ENCODE measurements at regions not wholly inside any gene's neighbourhood (a gene's known extent, or its start where the extent isn't known, plus 50 kb on each side); places are given as distances from the start of the nearest gene placed in this dataset.

- no peak for TF ChIP-seq BACH1 (IDR thresholded peaks at IDR 0.05; ENCODE audit: low read length)
- no peak for TF ChIP-seq RAD21 (IDR thresholded peaks at IDR 0.05 in 1 of 2, conservative IDR thresholded peaks at IDR 0.05 in 1 of 2; ENCODE audit: low read depth in 2 of 2, low read length in 2 of 2)
- TF ChIP-seq RNF2 (IDR thresholded peaks at IDR 0.05; ENCODE audit: borderline replicate concordance, low read depth, low read length, missing control alignments, poor library complexity, severe bottlenecking) = no peak
- H2BK15ac ChIP-seq (ENCODE audit: low read length) = no peak overlapping the region
- no peak overlapping the region for H2BK12ac ChIP-seq (ENCODE audit: low read depth, low read length)
- no peak overlapping the region for H3K23ac ChIP-seq (ENCODE audit: insufficient read length)
- peaks cover 0 to 2% of the 10 kb centered on the region in 2 experiments for H4K20me1 ChIP-seq (replicated peaks in 1 of 2; ENCODE audit: control insufficient read depth in 1 of 2, insufficient read depth in 2 of 2, low read length in 2 of 2)
- H3K79me1 ChIP-seq (ENCODE audit: low read depth, low read length) = no peaks in the 10 kb centered on the region
- ChIA-PET POLR2A (ENCODE audit: partially characterized antibody) (no interaction called here), CTCF (ENCODE audit: partially characterized antibody) (interaction anchor here (1.1 kb wide), 1 partner anchor 25 kb away, joined by 3 read pairs; no protein-coding TSS in a partner anchor)
- H3K18ac ChIP-seq (ENCODE audit: extremely low read depth, low read length) = no peak overlapping the region
- H3K4me1 ChIP-seq (replicated peaks in 1 of 4; ENCODE audit: control insufficient read depth in 3 of 4, insufficient read depth in 4 of 4, low read length in 3 of 4) = no peaks in the 10 kb centered on the region
- 100% methylated on average over 1 of the region's 1 CpG; no CpG with 5 or more reads in 1 of the 2 experiments for WGBS, 2 experiments (ENCODE audit: extremely low coverage in 1 of 2, insufficient coverage in 1 of 2, insufficient read length in 1 of 2, insufficient replicate concordance in 2 of 2, low coverage in 1 of 2, low lambda C conversion rate in 2 of 2, missing lambda C conversion rate in 1 of 2)
- DNase-seq (ENCODE audit: low read depth in 1 of 2, low spot score in 2 of 2) (no peak), FAIRE-seq (no peak)
- H2AK5ac ChIP-seq (ENCODE audit: low read depth, low read length) = no peak overlapping the region
- H2BK20ac ChIP-seq (ENCODE audit: low read length) = no peak overlapping the region
- no peak overlapping the region for H3K27ac ChIP-seq (ENCODE audit: low read depth, low read length)
- no peak overlapping the region for H2BK120ac ChIP-seq (replicated peaks; ENCODE audit: low read depth, low read length)
- no peak overlapping the region for H3K4ac ChIP-seq (replicated peaks; ENCODE audit: insufficient read length, low read depth, low read length)
- no peak overlapping the region for H3K4me3 ChIP-seq (ENCODE audit: extremely low read depth in 1 of 4, insufficient read depth in 2 of 4, low read depth in 3 of 4, low read length in 4 of 4)
- no peaks in the 10 kb centered on the region for H3K23me2 ChIP-seq (ENCODE audit: low read depth, low read length)
- no peak overlapping the region for H3K9ac ChIP-seq (replicated peaks in 1 of 4; ENCODE audit: extremely low read depth in 1 of 4, low read depth in 3 of 4, low read length in 3 of 4)
- H4K91ac ChIP-seq (replicated peaks; ENCODE audit: insufficient read length, low read length) = no peak overlapping the region
- H3K56ac ChIP-seq (replicated peaks; ENCODE audit: insufficient read length, low read depth, low read length) = no peak overlapping the region
- no peak overlapping the region for H3K4me2 ChIP-seq (ENCODE audit: insufficient read depth in 1 of 2, low read depth in 2 of 2, low read length in 2 of 2)
- no peaks in the 10 kb centered on the region for H3K9me3 ChIP-seq (ENCODE audit: insufficient read depth in 2 of 2, low read depth in 1 of 2, low read length in 1 of 2)
- no peaks in the 10 kb centered on the region for H3K36me3 ChIP-seq (ENCODE audit: control insufficient read depth in 2 of 4, insufficient read depth in 4 of 4, low read length in 3 of 4)
- H2AFZ ChIP-seq (ENCODE audit: low read length) = no peak overlapping the region
- H2BK5ac ChIP-seq (ENCODE audit: low read depth, low read length) = no peak overlapping the region
- H3K79me2 ChIP-seq (ENCODE audit: control insufficient read depth in 1 of 2, insufficient read depth in 2 of 2, low read length in 2 of 2) = no peaks in the 10 kb centered on the region
- H4K5ac ChIP-seq (ENCODE audit: insufficient read length, low read depth, low read length) = no peak overlapping the region
- H3K27me3 ChIP-seq (replicated peaks in 1 of 4; ENCODE audit: control insufficient read depth in 3 of 4, extremely low read depth in 1 of 4, insufficient read depth in 3 of 4, low read length in 3 of 4) = no peaks in the 10 kb centered on the region
- no peak overlapping the region for H4K8ac ChIP-seq (ENCODE audit: extremely low read depth, insufficient read depth, low read length)
- H3K14ac ChIP-seq (ENCODE audit: insufficient read length) = no peak overlapping the region
Observed at GRCh38 chr12:115430636-115431035, 746.7 kb upstream of the TBX3 start.

Measured in H1 (cell line).